Neural cell (in vitro differentiated cells): ENCODE measurements at regions not wholly inside any gene's neighbourhood (a gene's known extent, or its start where the extent isn't known, plus 50 kb on each side); places are given as distances from the start of the nearest gene placed in this dataset.

Experiments used
- H2AFZ ChIP-seq: fragments of 200-600, 300-800 bp; sonication (generic), shearing (Covaris generic); 2 replicates; pipeline ENCODE4 v1.6.0; 2014; ENCODE audit warnings: low read depth, mild to moderate bottlenecking, antibody characterized with exemption, low read length, moderate library complexity
- H3F3A ChIP-seq: fragments of 200-600 bp; shearing (Covaris generic); 2 replicates; pipeline ENCODE4 v1.6.1; 2016; ENCODE audit warnings: mild to moderate bottlenecking, moderate library complexity, mixed read lengths, antibody characterized with exemption, low read length; ENCODE audit not compliant: insufficient read depth, poor library complexity, severe bottlenecking
- H3K27ac ChIP-seq: fragments of 200-600, 300-800 bp; sonication (generic), shearing (Covaris generic); 2 replicates; pipeline ENCODE4 v1.5.1; 2014; ENCODE audit warnings: mild to moderate bottlenecking, low read length, moderate library complexity
- H3K27me3 ChIP-seq: fragments of 300-800, 200-600 bp; sonication (generic), shearing (Covaris generic); 2 replicates; pipeline ENCODE4 v1.6.0; 2014; ENCODE audit warnings: mild to moderate bottlenecking, low read depth, low read length, moderate library complexity; ENCODE audit not compliant: insufficient read depth
- H3K36me3 ChIP-seq: fragments of 300-800, 200-600 bp; sonication (generic), shearing (Covaris generic); 2 replicates; pipeline ENCODE4 v1.5.1; 2014; ENCODE audit warnings: mild to moderate bottlenecking, antibody characterized with exemption, low read length, moderate library complexity; ENCODE audit not compliant: insufficient read depth
- H3K4me2 ChIP-seq: fragments of 300-800, 200-600 bp; sonication (generic), shearing (Covaris generic); 2 replicates; pipeline ENCODE4 v1.6.0; 2014; ENCODE audit warnings: mild to moderate bottlenecking, low read length
- H3K4me3 ChIP-seq: fragments of 300-800, 200-600 bp; sonication (generic), shearing (Covaris generic); 2 replicates; pipeline ENCODE4 v1.5.1; 2014; ENCODE audit warnings: mild to moderate bottlenecking, low read length, moderate library complexity
- H3K79me2 ChIP-seq: fragments of 200-600 bp; shearing (Covaris generic); replicated peaks from 2 replicates; pipeline ENCODE4 v1.6.0; 2014; ENCODE audit warnings: mild to moderate bottlenecking, low read length, moderate library complexity; ENCODE audit not compliant: insufficient read depth
- H3K9ac ChIP-seq: fragments of 300-800, 200-600 bp; sonication (generic), shearing (Covaris generic); 2 replicates; pipeline ENCODE4 v1.6.1; 2016; ENCODE audit warnings: mild to moderate bottlenecking, low read length, mixed read lengths
- H3K9me2 ChIP-seq: fragments of 200-600 bp; shearing (Covaris generic); 2 replicates; pipeline ENCODE4 v1.6.1; 2016; ENCODE audit warnings: mild to moderate bottlenecking, low read length, mixed read lengths; ENCODE audit not compliant: insufficient read depth
- H3K9me3 ChIP-seq: fragments of 200-600, 300-800 bp; sonication (generic), shearing (Covaris generic); 2 replicates; pipeline ENCODE4 v1.6.1; 2016; ENCODE audit warnings: mild to moderate bottlenecking, mixed run types, low read length, moderate library complexity, mixed read lengths
- H4K20me1 ChIP-seq: fragments of 200-600 bp; shearing (Covaris generic); 2 replicates; pipeline ENCODE4 v1.6.1; 2016; ENCODE audit warnings: mild to moderate bottlenecking, mixed run types; ENCODE audit not compliant: insufficient read depth
- CTCF ChIP-seq: fragments of 450-650 bp; IDR thresholded peaks from 2 replicates; pipeline ENCODE4 v1.5.1; 2014; ENCODE audit warnings: antibody characterized with exemption, mild to moderate bottlenecking, moderate library complexity; ENCODE audit not compliant: poor library complexity, severe bottlenecking
- EP300 ChIP-seq: fragments of 450-650 bp; conservative IDR thresholded peaks from 2 replicates; pipeline ENCODE4 v1.6.1; 2014; ENCODE audit warnings: antibody characterized with exemption, mild to moderate bottlenecking, moderate library complexity; ENCODE audit not compliant: poor library complexity, severe bottlenecking
- EZH2 ChIP-seq: fragments of 200-600, 300-800 bp; shearing (Covaris generic), sonication (generic); IDR thresholded peaks from 2 replicates; pipeline ENCODE4 v1.6.1; 2014; ENCODE audit warnings: antibody characterized with exemption, low read length, borderline replicate concordance, mild to moderate bottlenecking; ENCODE audit not compliant: insufficient read depth, poor library complexity, severe bottlenecking
- MXI1 ChIP-seq: fragments of 450-650 bp; conservative IDR thresholded peaks from 2 replicates; pipeline ENCODE4 v1.6.1; 2014; ENCODE audit warnings: antibody characterized with exemption, mild to moderate bottlenecking; ENCODE audit not compliant: poor library complexity, severe bottlenecking
- POLR2AphosphoS5 ChIP-seq: IDR thresholded peaks from 2 replicates; pipeline ENCODE4 v1.6.1; 2012
- RAD21 ChIP-seq: fragments of 450-650 bp; conservative IDR thresholded peaks from 2 replicates; pipeline ENCODE4 v1.6.1; 2014; ENCODE audit warnings: antibody characterized with exemption, mild to moderate bottlenecking, moderate library complexity
- SMC3 ChIP-seq: fragments of 450-650 bp; conservative IDR thresholded peaks from 2 replicates; pipeline ENCODE4 v1.6.1; 2014; ENCODE audit warnings: antibody characterized with exemption, mild to moderate bottlenecking, moderate library complexity; ENCODE audit not compliant: poor library complexity
- TAF1 ChIP-seq: IDR thresholded peaks from 2 replicates; pipeline ENCODE4 v1.6.1; 2012; ENCODE audit warnings: low read depth
- TF ChIP-seq, protein P1 (sequence below): IDR thresholded peaks from 2 replicates; pipeline ENCODE4 v1.6.1; 2012; ENCODE audit warnings: borderline replicate concordance

- Histone ChIP-seq H2AFZ (no peak overlapping the region), H3K9me3 (no peaks in the 10 kb centered on the region), H3K4me3 (no peak overlapping the region), H3K36me3 (no peaks in the 10 kb centered on the region), H3K27ac (no peak overlapping the region), H3F3A (no peaks in the 10 kb centered on the region), H3K9ac (no peak overlapping the region), H4K20me1 (no peaks in the 10 kb centered on the region), H3K27me3 (no peaks in the 10 kb centered on the region), H3K4me2 (no peak overlapping the region), H3K9me2 (no peaks in the 10 kb centered on the region), H3K79me2 (no peaks in the 10 kb centered on the region)
- TF ChIP-seq TAF1 (no peak), SMC3 (no peak)
Measured at GRCh38 chr9:88897081-88897480, 94.2 kb upstream of the S1PR3 start.

- no peak overlapping the region for H3K27ac ChIP-seq
- H4K20me1 ChIP-seq = no peaks in the 10 kb centered on the region
- no peaks in the 10 kb centered on the region for H3K79me2 ChIP-seq
- no peak overlapping the region for H2AFZ ChIP-seq
- H3K9me3 ChIP-seq = no peaks in the 10 kb centered on the region
- no peaks in the 10 kb centered on the region for H3K36me3 ChIP-seq
- H3K9me2 ChIP-seq = no peaks in the 10 kb centered on the region
- TF ChIP-seq POLR2AphosphoS5 (no peak), SMC3 (no peak), RAD21 (no peak), EZH2 (no peak), EP300 (no peak), TAF1 (no peak)
- TF ChIP-seq, protein P1, sequence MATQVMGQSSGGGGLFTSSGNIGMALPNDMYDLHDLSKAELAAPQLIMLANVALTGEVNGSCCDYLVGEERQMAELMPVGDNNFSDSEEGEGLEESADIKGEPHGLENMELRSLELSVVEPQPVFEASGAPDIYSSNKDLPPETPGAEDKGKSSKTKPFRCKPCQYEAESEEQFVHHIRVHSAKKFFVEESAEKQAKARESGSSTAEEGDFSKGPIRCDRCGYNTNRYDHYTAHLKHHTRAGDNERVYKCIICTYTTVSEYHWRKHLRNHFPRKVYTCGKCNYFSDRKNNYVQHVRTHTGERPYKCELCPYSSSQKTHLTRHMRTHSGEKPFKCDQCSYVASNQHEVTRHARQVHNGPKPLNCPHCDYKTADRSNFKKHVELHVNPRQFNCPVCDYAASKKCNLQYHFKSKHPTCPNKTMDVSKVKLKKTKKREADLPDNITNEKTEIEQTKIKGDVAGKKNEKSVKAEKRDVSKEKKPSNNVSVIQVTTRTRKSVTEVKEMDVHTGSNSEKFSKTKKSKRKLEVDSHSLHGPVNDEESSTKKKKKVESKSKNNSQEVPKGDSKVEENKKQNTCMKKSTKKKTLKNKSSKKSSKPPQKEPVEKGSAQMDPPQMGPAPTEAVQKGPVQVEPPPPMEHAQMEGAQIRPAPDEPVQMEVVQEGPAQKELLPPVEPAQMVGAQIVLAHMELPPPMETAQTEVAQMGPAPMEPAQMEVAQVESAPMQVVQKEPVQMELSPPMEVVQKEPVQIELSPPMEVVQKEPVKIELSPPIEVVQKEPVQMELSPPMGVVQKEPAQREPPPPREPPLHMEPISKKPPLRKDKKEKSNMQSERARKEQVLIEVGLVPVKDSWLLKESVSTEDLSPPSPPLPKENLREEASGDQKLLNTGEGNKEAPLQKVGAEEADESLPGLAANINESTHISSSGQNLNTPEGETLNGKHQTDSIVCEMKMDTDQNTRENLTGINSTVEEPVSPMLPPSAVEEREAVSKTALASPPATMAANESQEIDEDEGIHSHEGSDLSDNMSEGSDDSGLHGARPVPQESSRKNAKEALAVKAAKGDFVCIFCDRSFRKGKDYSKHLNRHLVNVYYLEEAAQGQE = no peak
- no peak overlapping the region for H3K4me2 ChIP-seq
- H3K9ac ChIP-seq = no peak overlapping the region
- no peaks in the 10 kb centered on the region for H3K27me3 ChIP-seq
- H3F3A ChIP-seq = no peaks in the 10 kb centered on the region
- H3K4me3 ChIP-seq = no peak overlapping the region
Measured at GRCh38 chr9:88898039-88898720, 93.1 kb upstream of the S1PR3 start.

DNA sequence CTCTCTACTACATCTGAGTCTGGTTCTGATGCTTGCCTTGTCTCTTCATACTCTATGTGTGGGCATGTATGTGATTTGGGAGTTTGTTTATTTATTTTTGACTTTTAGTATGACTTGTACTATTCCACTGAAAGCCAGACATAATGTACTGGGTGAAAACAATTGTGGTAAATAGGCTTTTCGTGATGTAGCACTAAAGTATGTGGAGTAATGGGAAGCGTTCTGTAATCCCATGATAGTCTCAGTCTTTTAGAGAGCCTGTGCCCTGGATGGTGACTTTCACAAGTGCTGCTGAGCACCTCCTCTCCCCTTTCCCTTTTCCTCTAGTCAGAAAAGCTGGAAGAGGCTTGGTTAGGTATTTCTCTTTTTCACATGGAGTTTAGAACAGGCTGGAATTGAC, 85.8 kb upstream of the S1PR3 start:
- Histone ChIP-seq H3K27ac (no peak overlapping the region), H3K36me3 (no peaks in the 10 kb centered on the region), H3K79me2 (no peaks in the 10 kb centered on the region), H2AFZ (no peak overlapping the region), H3K9me2 (no peaks in the 10 kb centered on the region), H3K27me3 (no peaks in the 10 kb centered on the region), H4K20me1 (no peaks in the 10 kb centered on the region), H3F3A (no peaks in the 10 kb centered on the region), H3K9me3 (no peaks in the 10 kb centered on the region), H3K4me3 (no peak overlapping the region), H3K9ac (no peak overlapping the region), H3K4me2 (no peak overlapping the region)
- TF ChIP-seq MXI1 = no peak
- no peak for TF ChIP-seq SMC3
- TF ChIP-seq RAD21 = no peak
- TF ChIP-seq TAF1 = no peak
- no peak for TF ChIP-seq EZH2
- TF ChIP-seq, protein P1 = no peak
- no peak for TF ChIP-seq POLR2AphosphoS5
- TF ChIP-seq CTCF = no peak
- no peak for TF ChIP-seq EP300
